ENCODE measurements at regions not wholly inside any gene's neighbourhood (a gene's known extent, or its start where the extent isn't known, plus 50 kb on each side); places are given as distances from the start of the nearest gene placed in this dataset.

DNA sequence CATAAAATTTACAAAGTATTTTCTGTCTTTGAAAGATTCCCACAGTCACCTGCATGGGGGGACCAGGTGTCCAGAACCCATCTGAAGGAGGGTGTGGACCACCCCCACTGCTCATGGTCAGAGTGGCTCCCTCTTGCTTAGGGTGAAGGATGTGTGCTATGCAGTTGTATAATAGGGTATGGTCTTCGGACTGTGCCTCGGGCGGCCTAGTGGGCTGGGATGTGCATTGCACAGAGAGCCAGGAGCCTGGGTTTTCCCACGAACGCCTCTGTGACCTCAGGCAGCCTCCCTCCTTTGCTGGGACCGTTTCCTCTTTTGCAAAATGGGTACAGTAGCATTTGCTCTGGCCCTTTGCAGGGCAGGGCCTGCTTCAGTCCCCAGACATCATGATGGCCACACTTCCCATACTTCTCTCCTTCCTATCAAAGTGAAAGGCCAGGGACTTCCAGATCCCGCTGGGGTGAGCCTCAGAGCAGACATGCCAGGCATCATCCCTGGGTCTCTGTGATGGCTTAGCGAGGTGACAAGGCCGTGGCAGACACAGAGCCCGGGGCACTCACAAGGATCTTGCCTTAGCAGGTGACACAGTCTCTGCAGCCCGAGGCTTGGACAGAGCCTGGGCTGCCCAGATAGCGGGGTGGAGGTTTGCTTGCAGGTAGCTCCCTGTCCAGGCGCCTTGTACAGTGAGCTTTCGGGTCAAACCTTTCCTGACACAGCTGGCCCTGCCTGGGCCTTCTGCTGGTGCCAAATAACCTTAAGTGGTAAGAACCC is 59.4 kb upstream of the ZNF536 start:
- no peak for TF ChIP-seq CTCF (IDR thresholded peaks at IDR 0.05; ENCODE audit: insufficient read depth, low read depth, low read length, missing control alignments)
- DNase-seq (ENCODE audit: low read depth), result no peak
- H3K4me3 ChIP-seq (ENCODE audit: low read depth, low read length), result no peak overlapping the region

- H3K4me3 ChIP-seq (ENCODE audit: low read depth, low read length), result no peak overlapping the region
- TF ChIP-seq CTCF (IDR thresholded peaks at IDR 0.05; ENCODE audit: insufficient read depth, low read depth, low read length, missing control alignments), result no peak
These were observed 58.8 kb upstream of the ZNF536 start for GRCh38 chr19:30313353-30313750.

GRCh38 chr19:30314056-30314804 is 58.0 kb upstream of the ZNF536 start:
- no peak overlapping the region for H3K4me3 ChIP-seq (ENCODE audit: low read depth, low read length)
- no peak for TF ChIP-seq CTCF (IDR thresholded peaks at IDR 0.05; ENCODE audit: insufficient read depth, low read depth, low read length, missing control alignments)
- no peak for DNase-seq (ENCODE audit: low read depth)

More at GRCh38 chr19:30313353-30313750, 58.8 kb upstream of the ZNF536 start:
- no peak for DNase-seq (ENCODE audit: low read depth)

DNA sequence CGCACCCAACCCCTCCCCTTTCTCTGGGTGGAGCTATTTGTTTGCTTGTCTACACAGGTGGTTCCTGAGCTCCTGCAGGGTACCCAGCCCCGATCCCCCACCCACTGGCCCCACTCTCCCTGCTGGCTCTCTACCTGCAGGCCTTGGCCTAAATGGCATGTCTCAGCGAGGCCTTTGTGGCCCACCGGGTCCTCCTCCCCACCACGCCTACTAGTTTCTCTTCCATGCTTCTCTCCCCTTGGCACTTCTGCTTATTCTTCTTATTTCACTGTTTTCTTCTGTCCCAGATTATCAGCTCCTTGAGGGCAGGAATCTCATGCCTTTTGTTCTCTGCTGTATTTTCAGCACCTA is 57.4 kb upstream of the ZNF536 start:
- no peak for DNase-seq (ENCODE audit: low read depth)
- TF ChIP-seq CTCF (IDR thresholded peaks at IDR 0.05; ENCODE audit: insufficient read depth, low read depth, low read length, missing control alignments), result no peak

GRCh38 chr19:30315159-30315558 is 57.0 kb upstream of the ZNF536 start:
- no peak overlapping the region for H3K4me3 ChIP-seq (ENCODE audit: low read depth, low read length)
- DNase-seq (ENCODE audit: low read depth), result no peak
- TF ChIP-seq CTCF (IDR thresholded peaks at IDR 0.05; ENCODE audit: insufficient read depth, low read depth, low read length, missing control alignments), result no peak

More for the DNA sequence above, 57.4 kb upstream of the ZNF536 start:
- no peak overlapping the region for H3K4me3 ChIP-seq (ENCODE audit: low read depth, low read length)

- TF ChIP-seq CTCF (IDR thresholded peaks at IDR 0.05; ENCODE audit: insufficient read depth, low read depth, low read length, missing control alignments), result no peak
- no peak overlapping the region for H3K4me3 ChIP-seq (ENCODE audit: low read depth, low read length)
- no peak for DNase-seq (ENCODE audit: low read depth)
These were observed 56.1 kb upstream of the ZNF536 start for GRCh38 chr19:30316000-30316491.
